GM19372 (cell line): ENCODE measurements at regions not wholly inside any gene's neighbourhood (a gene's known extent, or its start where the extent isn't known, plus 50 kb on each side); places are given as distances from the start of the nearest gene placed in this dataset.

Experiments used
- ATAC-seq: cut with Tn5 transposase; IDR thresholded peaks from one replicate; pipeline ENCODE4 v1.9.1; 2021; ENCODE audit warnings: mild to moderate bottlenecking, low read depth, moderate library complexity; ENCODE audit not compliant: unreplicated experiment

- no peak for ATAC-seq
Measured at GRCh38 chr3:117565777-117566176, 856.2 kb downstream of the TUSC7 start.

- no peak for ATAC-seq
Measured at GRCh38 chr3:117566926-117567325, 857.3 kb downstream of the TUSC7 start.

- ATAC-seq = no peak
Measured at GRCh38 chr3:117567382-117567781, 857.8 kb downstream of the TUSC7 start.

- no peak for ATAC-seq
Measured at GRCh38 chr3:117567906-117568305, 858.3 kb downstream of the TUSC7 start.

- no peak for ATAC-seq
Measured at GRCh38 chr3:117572786-117573185, 863.2 kb downstream of the TUSC7 start.

GRCh38 chr3:117580806-117581205, 871.2 kb downstream of the TUSC7 start:
- ATAC-seq = no peak

- ATAC-seq = no peak
Measured at GRCh38 chr3:117586161-117586560, 876.6 kb downstream of the TUSC7 start.

GRCh38 chr3:117587416-117587815, 877.8 kb downstream of the TUSC7 start:
- ATAC-seq = no peak

GRCh38 chr3:117589454-117589853, 879.9 kb downstream of the TUSC7 start:
- ATAC-seq = no peak

GRCh38 chr3:117595615-117596014, 886.0 kb downstream of the TUSC7 start:
- ATAC-seq = no peak

GRCh38 chr3:117596503-117596902, 886.9 kb downstream of the TUSC7 start:
- no peak for ATAC-seq

GRCh38 chr3:117597865-117598264, 888.3 kb downstream of the TUSC7 start:
- no peak for ATAC-seq

GRCh38 chr3:117600112-117600511, 890.5 kb downstream of the TUSC7 start:
- ATAC-seq = peak; percentile 49

- no peak for ATAC-seq
Measured at GRCh38 chr3:117600666-117601065, 891.1 kb downstream of the TUSC7 start.

GRCh38 chr3:117602058-117602644, 892.6 kb downstream of the TUSC7 start:
- no peak for ATAC-seq

GRCh38 chr3:117603097-117603496, 893.5 kb downstream of the TUSC7 start:
- ATAC-seq = no peak

GRCh38 chr3:117606866-117607265, 897.3 kb downstream of the TUSC7 start:
- no peak for ATAC-seq

- no peak for ATAC-seq
Measured at GRCh38 chr3:117609330-117609729, 899.8 kb downstream of the TUSC7 start.

- no peak for ATAC-seq
Measured at GRCh38 chr3:117610156-117610555, 900.6 kb downstream of the TUSC7 start.

GRCh38 chr3:117611211-117611610, 901.6 kb downstream of the TUSC7 start:
- no peak for ATAC-seq

- no peak for ATAC-seq
Measured at GRCh38 chr3:117616227-117616626, 906.6 kb downstream of the TUSC7 start.

GRCh38 chr3:117617906-117618305, 908.3 kb downstream of the TUSC7 start:
- no peak for ATAC-seq

- ATAC-seq = no peak
Measured at GRCh38 chr3:117618462-117618861, 908.9 kb downstream of the TUSC7 start.
